ENCODE measurements at regions not wholly inside any gene's neighbourhood (a gene's known extent, or its start where the extent isn't known, plus 50 kb on each side); places are given as distances from the start of the nearest gene placed in this dataset.

- Histone ChIP-seq H2AK5ac (ENCODE audit: low read length) (no peak overlapping the region), H3K4me3 (ENCODE audit: low read depth, low read length) (no peak overlapping the region), H3K36me3 (ENCODE audit: control insufficient read depth in 1 of 2, insufficient read depth in 2 of 2, low read length in 2 of 2) (no peaks in the 10 kb centered on the region), H2AFZ (ENCODE audit: insufficient read depth, low read length, poor library complexity) (no peak overlapping the region), H3K18ac (ENCODE audit: low read length) (no peak overlapping the region), H3K27me3 (ENCODE audit: insufficient read depth, low read length) (no peaks in the 10 kb centered on the region), H4K91ac (ENCODE audit: low read depth, low read length) (no peak overlapping the region), H2BK5ac (ENCODE audit: low read depth, low read length, poor library complexity) (no peak overlapping the region), H4K8ac (ENCODE audit: low read depth, low read length) (no peak overlapping the region), H3K14ac (ENCODE audit: low read length) (no peak overlapping the region), H3K4ac (ENCODE audit: low read depth, low read length) (no peak overlapping the region), H3K79me1 (ENCODE audit: low read length) (no peaks in the 10 kb centered on the region), H3K4me1 (ENCODE audit: control insufficient read depth in 1 of 2, insufficient read depth in 2 of 2, low read length in 2 of 2) (no peaks in the 10 kb centered on the region), H3K79me2 (ENCODE audit: control insufficient read depth, insufficient read depth, low read length, poor library complexity) (no peaks in the 10 kb centered on the region), H4K12ac (ENCODE audit: low read depth, low read length) (no peak overlapping the region), H3K23ac (ENCODE audit: low read length) (no peak overlapping the region), H2BK12ac (ENCODE audit: low read length) (no peak overlapping the region), H3K9ac (ENCODE audit: low read length) (no peak overlapping the region), H2BK120ac (ENCODE audit: insufficient read depth, low read length, poor library complexity) (no peak overlapping the region), H3K9me3 (ENCODE audit: insufficient read depth, low read depth, low read length) (no peaks in the 10 kb centered on the region), H3K4me2 (ENCODE audit: low read length) (no peak overlapping the region), H3K27ac (ENCODE audit: low read depth, low read length) (no peak overlapping the region)
- DNase-seq: no peak
- no CpG with 5 or more reads among the region's 2 CpGs for WGBS (ENCODE audit: extremely low coverage, insufficient coverage, insufficient read length)
These were observed 458.4 kb downstream of the PDCD6IP start for GRCh38 chr3:34256791-34257190.

- no peak overlapping the region for H2AFZ ChIP-seq (ENCODE audit: insufficient read depth, low read length, poor library complexity)
- H2BK5ac ChIP-seq (ENCODE audit: low read depth, low read length, poor library complexity): no peak overlapping the region
- no peak overlapping the region for H3K27ac ChIP-seq (ENCODE audit: low read depth, low read length)
- H3K9ac ChIP-seq (ENCODE audit: low read length): no peak overlapping the region
- H4K12ac ChIP-seq (ENCODE audit: low read depth, low read length): no peak overlapping the region
- H3K9me3 ChIP-seq (ENCODE audit: insufficient read depth, low read depth, low read length): no peaks in the 10 kb centered on the region
- WGBS (ENCODE audit: extremely low coverage, insufficient coverage, insufficient read length): no CpG with 5 or more reads among the region's 2 CpGs
- H3K79me1 ChIP-seq (ENCODE audit: low read length): no peaks in the 10 kb centered on the region
- no peak overlapping the region for H3K14ac ChIP-seq (ENCODE audit: low read length)
- DNase-seq: peak in 1 of 2 donors; percentile 3
- no peak overlapping the region for H3K4me3 ChIP-seq (ENCODE audit: low read depth, low read length)
- no peak overlapping the region for H4K91ac ChIP-seq (ENCODE audit: low read depth, low read length)
- no peak overlapping the region for H2BK120ac ChIP-seq (ENCODE audit: insufficient read depth, low read length, poor library complexity)
- no peak overlapping the region for H3K4ac ChIP-seq (ENCODE audit: low read depth, low read length)
- H3K36me3 ChIP-seq (ENCODE audit: control insufficient read depth in 1 of 2, insufficient read depth in 2 of 2, low read length in 2 of 2): no peaks in the 10 kb centered on the region
- H3K18ac ChIP-seq (ENCODE audit: low read length): no peak overlapping the region
- H3K23ac ChIP-seq (ENCODE audit: low read length): no peak overlapping the region
- no peaks in the 10 kb centered on the region for H3K27me3 ChIP-seq (ENCODE audit: insufficient read depth, low read length)
- H3K4me1 ChIP-seq (ENCODE audit: control insufficient read depth in 1 of 2, insufficient read depth in 2 of 2, low read length in 2 of 2): no peaks in the 10 kb centered on the region
- H4K8ac ChIP-seq (ENCODE audit: low read depth, low read length): no peak overlapping the region
- H2BK12ac ChIP-seq (ENCODE audit: low read length): no peak overlapping the region
- H3K79me2 ChIP-seq (ENCODE audit: control insufficient read depth, insufficient read depth, low read length, poor library complexity): no peaks in the 10 kb centered on the region
- H2AK5ac ChIP-seq (ENCODE audit: low read length): no peak overlapping the region
- no peak overlapping the region for H3K4me2 ChIP-seq (ENCODE audit: low read length)
These were observed 460.0 kb downstream of the PDCD6IP start for GRCh38 chr3:34258271-34258998.

GRCh38 chr3:34260271-34261000 lies 462.0 kb downstream of the PDCD6IP start:
- H3K9ac ChIP-seq (ENCODE audit: low read length): no peak overlapping the region
- no peak overlapping the region for H4K91ac ChIP-seq (ENCODE audit: low read depth, low read length)
- no peaks in the 10 kb centered on the region for H3K4me1 ChIP-seq (ENCODE audit: control insufficient read depth in 1 of 2, insufficient read depth in 2 of 2, low read length in 2 of 2)
- H3K14ac ChIP-seq (ENCODE audit: low read length): no peak overlapping the region
- DNase-seq: peak; percentile 35 to 80
- no peaks in the 10 kb centered on the region for H3K79me2 ChIP-seq (ENCODE audit: control insufficient read depth, insufficient read depth, low read length, poor library complexity)
- no peak overlapping the region for H2BK12ac ChIP-seq (ENCODE audit: low read length)
- no peaks in the 10 kb centered on the region for H3K79me1 ChIP-seq (ENCODE audit: low read length)
- H3K4me3 ChIP-seq (ENCODE audit: low read depth, low read length): no peak overlapping the region
- no peak overlapping the region for H4K8ac ChIP-seq (ENCODE audit: low read depth, low read length)
- no peak overlapping the region for H3K27ac ChIP-seq (ENCODE audit: low read depth, low read length)
- H2BK120ac ChIP-seq (ENCODE audit: insufficient read depth, low read length, poor library complexity): no peak overlapping the region
- no peak overlapping the region for H2BK5ac ChIP-seq (ENCODE audit: low read depth, low read length, poor library complexity)
- H3K23ac ChIP-seq (ENCODE audit: low read length): no peak overlapping the region
- no peak overlapping the region for H3K18ac ChIP-seq (ENCODE audit: low read length)
- no peaks in the 10 kb centered on the region for H3K27me3 ChIP-seq (ENCODE audit: insufficient read depth, low read length)
- no peak overlapping the region for H3K4ac ChIP-seq (ENCODE audit: low read depth, low read length)
- peak overlapping the region; percentile 49 for H2AK5ac ChIP-seq (ENCODE audit: low read length)
- H3K36me3 ChIP-seq (ENCODE audit: control insufficient read depth in 1 of 2, insufficient read depth in 2 of 2, low read length in 2 of 2): no peaks in the 10 kb centered on the region
- no peaks in the 10 kb centered on the region for H3K9me3 ChIP-seq (ENCODE audit: insufficient read depth, low read depth, low read length)
- no peak overlapping the region for H2AFZ ChIP-seq (ENCODE audit: insufficient read depth, low read length, poor library complexity)
- H4K12ac ChIP-seq (ENCODE audit: low read depth, low read length): no peak overlapping the region
- no CpG with 5 or more reads among the region's 2 CpGs for WGBS (ENCODE audit: extremely low coverage, insufficient coverage, insufficient read length)
- no peak overlapping the region for H3K4me2 ChIP-seq (ENCODE audit: low read length)

- Histone ChIP-seq H3K4ac (ENCODE audit: low read depth, low read length) (no peak overlapping the region), H4K8ac (ENCODE audit: low read depth, low read length) (no peak overlapping the region), H2BK12ac (ENCODE audit: low read length) (no peak overlapping the region), H3K4me2 (ENCODE audit: low read length) (no peak overlapping the region), H2AK5ac (ENCODE audit: low read length) (no peak overlapping the region), H3K79me2 (ENCODE audit: control insufficient read depth, insufficient read depth, low read length, poor library complexity) (no peaks in the 10 kb centered on the region), H3K14ac (ENCODE audit: low read length) (no peak overlapping the region), H3K9ac (ENCODE audit: low read length) (no peak overlapping the region), H4K12ac (ENCODE audit: low read depth, low read length) (no peak overlapping the region), H3K9me3 (ENCODE audit: insufficient read depth, low read depth, low read length) (no peaks in the 10 kb centered on the region), H2BK120ac (ENCODE audit: insufficient read depth, low read length, poor library complexity) (no peak overlapping the region), H3K27ac (ENCODE audit: low read depth, low read length) (no peak overlapping the region), H3K4me1 (ENCODE audit: control insufficient read depth in 1 of 2, insufficient read depth in 2 of 2, low read length in 2 of 2) (no peaks in the 10 kb centered on the region), H3K79me1 (ENCODE audit: low read length) (no peaks in the 10 kb centered on the region), H2BK5ac (ENCODE audit: low read depth, low read length, poor library complexity) (no peak overlapping the region), H3K36me3 (ENCODE audit: control insufficient read depth in 1 of 2, insufficient read depth in 2 of 2, low read length in 2 of 2) (no peaks in the 10 kb centered on the region), H3K18ac (ENCODE audit: low read length) (no peak overlapping the region), H2AFZ (ENCODE audit: insufficient read depth, low read length, poor library complexity) (no peak overlapping the region), H3K23ac (ENCODE audit: low read length) (no peak overlapping the region), H3K27me3 (ENCODE audit: insufficient read depth, low read length) (no peaks in the 10 kb centered on the region), H3K4me3 (ENCODE audit: low read depth, low read length) (no peak overlapping the region), H4K91ac (ENCODE audit: low read depth, low read length) (no peak overlapping the region)
- WGBS (ENCODE audit: extremely low coverage, insufficient coverage, insufficient read length): no CpG with 5 or more reads among the region's 1 CpG
- DNase-seq: no peak
These were observed 462.6 kb downstream of the PDCD6IP start for GRCh38 chr3:34261001-34261385.

All from trophoblast cell (in vitro differentiated cells and primary cell).